ENCODE measurements at regions not wholly inside any gene's neighbourhood (a gene's known extent, or its start where the extent isn't known, plus 50 kb on each side); places are given as distances from the start of the nearest gene placed in this dataset.

- TF ChIP-seq IRF3 (IDR thresholded peaks at IDR 0.05), result no peak
- TF ChIP-seq CHD2 (IDR thresholded peaks at IDR 0.05; ENCODE audit: borderline replicate concordance, low read depth, low read length), result no peak
- TF ChIP-seq SREBF1 (IDR thresholded peaks at IDR 0.05; ENCODE audit: low read length), result no peak
- no peak for TF ChIP-seq BCLAF1 (IDR thresholded peaks at IDR 0.05)
- TF ChIP-seq, protein P1, sequence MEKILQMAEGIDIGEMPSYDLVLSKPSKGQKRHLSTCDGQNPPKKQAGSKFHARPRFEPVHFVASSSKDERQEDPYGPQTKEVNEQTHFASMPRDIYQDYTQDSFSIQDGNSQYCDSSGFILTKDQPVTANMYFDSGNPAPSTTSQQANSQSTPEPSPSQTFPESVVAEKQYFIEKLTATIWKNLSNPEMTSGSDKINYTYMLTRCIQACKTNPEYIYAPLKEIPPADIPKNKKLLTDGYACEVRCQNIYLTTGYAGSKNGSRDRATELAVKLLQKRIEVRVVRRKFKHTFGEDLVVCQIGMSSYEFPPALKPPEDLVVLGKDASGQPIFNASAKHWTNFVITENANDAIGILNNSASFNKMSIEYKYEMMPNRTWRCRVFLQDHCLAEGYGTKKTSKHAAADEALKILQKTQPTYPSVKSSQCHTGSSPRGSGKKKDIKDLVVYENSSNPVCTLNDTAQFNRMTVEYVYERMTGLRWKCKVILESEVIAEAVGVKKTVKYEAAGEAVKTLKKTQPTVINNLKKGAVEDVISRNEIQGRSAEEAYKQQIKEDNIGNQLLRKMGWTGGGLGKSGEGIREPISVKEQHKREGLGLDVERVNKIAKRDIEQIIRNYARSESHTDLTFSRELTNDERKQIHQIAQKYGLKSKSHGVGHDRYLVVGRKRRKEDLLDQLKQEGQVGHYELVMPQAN (conservative IDR thresholded peaks at IDR 0.05), result no peak
- no peak for TF ChIP-seq RELB (IDR thresholded peaks at IDR 0.05; ENCODE audit: low read depth)
- TF ChIP-seq CHD1 (IDR thresholded peaks at IDR 0.05; ENCODE audit: low read depth, low read length), result no peak
- no peak for TF ChIP-seq ASH2L (IDR thresholded peaks at IDR 0.05; ENCODE audit: borderline replicate concordance, low read depth)
- TF ChIP-seq ZNF622 (IDR thresholded peaks at IDR 0.05), result no peak
- TF ChIP-seq TBL1XR1 (IDR thresholded peaks at IDR 0.05; ENCODE audit: low read depth, low read length), result no peak
- TF ChIP-seq RELA (IDR thresholded peaks at IDR 0.05; ENCODE audit: borderline replicate concordance, partially characterized antibody), result no peak
- no peak for TF ChIP-seq MXI1 (IDR thresholded peaks at IDR 0.05; ENCODE audit: low read depth, low read length)
- TF ChIP-seq TCF7 (IDR thresholded peaks at IDR 0.05; ENCODE audit: borderline replicate concordance), result no peak
- TF ChIP-seq CBFB (IDR thresholded peaks at IDR 0.05; ENCODE audit: low read depth), result no peak
- TF ChIP-seq SREBF2 (IDR thresholded peaks at IDR 0.05; ENCODE audit: low read length), result no peak
- TF ChIP-seq SP1 (IDR thresholded peaks at IDR 0.05; ENCODE audit: low read depth, low read length), result no peak
- no peak for TF ChIP-seq POLR2AphosphoS2 (IDR thresholded peaks at IDR 0.05; ENCODE audit: low read depth, low read length)
- no peak for TF ChIP-seq PAX5 (IDR thresholded peaks at IDR 0.05; ENCODE audit: borderline replicate concordance, low read depth, low read length)
- in situ Hi-C loops (cut with MboI), result loop anchor here (5.0 to 25.0 kb wide), 3 partner anchors 134 to 827 kb away; partner anchors contain the start of gene MKX
- no peak for FAIRE-seq
- no peak overlapping the region for H3K9ac ChIP-seq (ENCODE audit: control insufficient read depth, insufficient read depth, low read length)
- SMC1A ChIA-PET (ENCODE audit: uncharacterized antibody, unreplicated experiment), result interaction anchor here (0.8 to 3.5 kb wide), 20 partner anchors 11 to 233 kb away, joined by 3 to 39 read pairs (median 5); partner anchors contain the start of gene MPP7
- H2AFZ ChIP-seq (ENCODE audit: control insufficient read depth, low read depth, low read length), result no peak overlapping the region
- no peaks in the 10 kb centered on the region for H4K20me1 ChIP-seq (ENCODE audit: control insufficient read depth, insufficient read depth)
- no peaks in the 10 kb centered on the region for H3K79me2 ChIP-seq (ENCODE audit: control insufficient read depth, insufficient read depth, low read length)
- no peak overlapping the region for H3K4me3 ChIP-seq
- no peak for DNase-seq (ENCODE audit: low read depth, low spot score)
- POLR2A ChIA-PET, result no interaction called here
- H3K9me3 ChIP-seq (replicated peaks; ENCODE audit: control insufficient read depth, insufficient read depth, low read length), result no peaks in the 10 kb centered on the region
- H3K36me3 ChIP-seq (ENCODE audit: control insufficient read depth in 2 of 2, insufficient read depth in 2 of 2, low read length in 1 of 2), result no peaks in the 10 kb centered on the region
- no peaks in the 10 kb centered on the region for H3K4me1 ChIP-seq (ENCODE audit: control insufficient read depth, insufficient read depth, low read length)
- no peaks in the 10 kb centered on the region for H3K27me3 ChIP-seq (replicated peaks in 1 of 2; ENCODE audit: control insufficient read depth in 2 of 2, insufficient read depth in 2 of 2, low read length in 1 of 2)
- CTCF ChIA-PET, result interaction anchor here (0.6 to 6.4 kb wide), 29 partner anchors 10 to 420 kb away, joined by 3 to 77 read pairs (median 4); partner anchors contain the start of gene MPP7
- BruUV-seq (replicated peaks), result no TSS peak
- no peak for ATAC-seq
- intact Hi-C loops (cut with micrococcal nuclease; ENCODE audit: unreplicated experiment), result loop anchor here (5.0 kb wide), 3 partner anchors 64 to 824 kb away; no protein-coding TSS in a partner anchor
- RAD21 ChIA-PET (ENCODE audit: unreplicated experiment), result interaction anchor here (0.6 to 5.5 kb wide), 11 partner anchors 9 to 203 kb away, joined by 3 to 45 read pairs (median 4); partner anchors contain the start of gene MPP7
- H3K27ac ChIP-seq (ENCODE audit: control insufficient read depth, insufficient read depth), result no peak overlapping the region
- no peak overlapping the region for H3K4me2 ChIP-seq (ENCODE audit: control insufficient read depth, insufficient read depth)
Observed at GRCh38 chr10:28381466-28381865, 78.6 kb upstream of the MPP7 start.

All from GM12878 (cell line).